ENCODE measurements at regions not wholly inside any gene's neighbourhood (a gene's known extent, or its start where the extent isn't known, plus 50 kb on each side); places are given as distances from the start of the nearest gene placed in this dataset.

- TF ChIP-seq CTCF (IDR thresholded peaks at IDR 0.05): no peak
- no peak for TF ChIP-seq POLR2A (IDR thresholded peaks at IDR 0.05)
Observed at GRCh38 chr6:98672681-98673475, 161.5 kb upstream of the POU3F2 start.
